Hepatocyte (in vitro differentiated cells): ENCODE measurements at regions not wholly inside any gene's neighbourhood (a gene's known extent, or its start where the extent isn't known, plus 50 kb on each side); places are given as distances from the start of the nearest gene placed in this dataset.

Source experiments
- EZH2phosphoT487 ChIP-seq: fragments of 200-600 bp; sonication (generic); IDR thresholded peaks from one replicate; pipeline ENCODE4 v1.6.1; 2018; ENCODE audit warnings: antibody characterized with exemption, mild to moderate bottlenecking, low read depth, moderate library complexity; ENCODE audit not compliant: unreplicated experiment, severe bottlenecking
- TF ChIP-seq, protein P1 (sequence below): fragments of 200-600 bp; sonication (generic); IDR thresholded peaks from 2 replicates; pipeline ENCODE4 v1.5.1; 2016; ENCODE audit warnings: antibody characterized with exemption, mild to moderate bottlenecking; ENCODE audit not compliant: poor library complexity

DNA sequence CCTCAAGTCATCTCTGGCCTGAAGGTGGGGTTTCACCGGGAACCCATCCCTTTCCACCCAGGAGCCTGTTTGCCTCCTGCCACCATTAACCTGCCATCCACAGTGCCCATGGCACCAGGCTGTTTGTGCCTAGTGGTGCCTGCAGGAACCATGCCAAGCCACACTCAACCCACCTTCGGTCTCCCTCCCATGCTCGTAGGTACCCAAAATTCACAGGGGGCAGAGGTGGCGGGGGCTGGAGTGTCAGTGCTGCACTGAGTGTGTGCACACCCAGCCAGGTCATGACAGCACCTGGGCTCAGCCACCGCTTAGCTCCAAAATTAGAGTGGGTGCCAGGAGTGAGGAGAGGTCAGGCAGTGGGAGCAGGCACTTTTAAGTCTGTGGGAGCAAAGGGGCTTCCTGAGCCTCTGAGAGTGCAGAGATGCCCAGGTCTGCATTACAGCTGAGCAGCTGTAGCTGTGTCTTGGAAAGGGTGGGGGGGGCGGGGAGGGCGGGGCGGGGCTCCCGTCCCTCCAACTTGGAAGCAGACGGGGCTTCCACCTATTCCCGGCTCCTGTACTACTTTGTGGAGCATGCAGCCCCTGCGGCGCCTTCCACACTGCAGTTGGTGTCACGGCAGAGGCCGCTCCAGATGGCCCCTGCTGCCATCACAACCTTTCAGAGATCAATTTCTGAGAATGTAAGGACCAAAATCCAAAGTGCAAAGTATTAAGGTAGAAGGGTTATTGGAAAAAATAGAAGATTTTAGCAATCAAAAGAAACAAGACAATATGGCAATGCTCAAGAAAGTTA is 2396.8 kb upstream of the C9orf72 start:
- TF ChIP-seq, protein P1, sequence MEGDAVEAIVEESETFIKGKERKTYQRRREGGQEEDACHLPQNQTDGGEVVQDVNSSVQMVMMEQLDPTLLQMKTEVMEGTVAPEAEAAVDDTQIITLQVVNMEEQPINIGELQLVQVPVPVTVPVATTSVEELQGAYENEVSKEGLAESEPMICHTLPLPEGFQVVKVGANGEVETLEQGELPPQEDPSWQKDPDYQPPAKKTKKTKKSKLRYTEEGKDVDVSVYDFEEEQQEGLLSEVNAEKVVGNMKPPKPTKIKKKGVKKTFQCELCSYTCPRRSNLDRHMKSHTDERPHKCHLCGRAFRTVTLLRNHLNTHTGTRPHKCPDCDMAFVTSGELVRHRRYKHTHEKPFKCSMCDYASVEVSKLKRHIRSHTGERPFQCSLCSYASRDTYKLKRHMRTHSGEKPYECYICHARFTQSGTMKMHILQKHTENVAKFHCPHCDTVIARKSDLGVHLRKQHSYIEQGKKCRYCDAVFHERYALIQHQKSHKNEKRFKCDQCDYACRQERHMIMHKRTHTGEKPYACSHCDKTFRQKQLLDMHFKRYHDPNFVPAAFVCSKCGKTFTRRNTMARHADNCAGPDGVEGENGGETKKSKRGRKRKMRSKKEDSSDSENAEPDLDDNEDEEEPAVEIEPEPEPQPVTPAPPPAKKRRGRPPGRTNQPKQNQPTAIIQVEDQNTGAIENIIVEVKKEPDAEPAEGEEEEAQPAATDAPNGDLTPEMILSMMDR = no peak
- no peak for TF ChIP-seq EZH2phosphoT487
